ENCODE measurements at regions not wholly inside any gene's neighbourhood (a gene's known extent, or its start where the extent isn't known, plus 50 kb on each side); places are given as distances from the start of the nearest gene placed in this dataset.

- Mint-ChIP-seq H3K4me1 (peaks cover 56% of the 10 kb centered on the region), H3K36me3 (ENCODE audit: low read depth) (no peaks in the 10 kb centered on the region), H3K27ac (no peak overlapping the region), H3K27me3 (ENCODE audit: low read depth, poor library complexity) (peaks cover 16% of the 10 kb centered on the region), H3K9me3 (peaks cover 4% of the 10 kb centered on the region), H3K4me3 (no peak overlapping the region)
- no peak for DNase-seq
- TF ChIP-seq CTCF (IDR thresholded peaks at IDR 0.05), result no peak
Measured at GRCh38 chr16:86039606-86040005, 140.6 kb downstream of the IRF8 start.

- Mint-ChIP-seq H3K27ac (no peak overlapping the region), H3K36me3 (ENCODE audit: low read depth) (no peaks in the 10 kb centered on the region), H3K9me3 (no peaks in the 10 kb centered on the region), H3K27me3 (ENCODE audit: low read depth, poor library complexity) (peaks cover 21% of the 10 kb centered on the region), H3K4me3 (no peak overlapping the region), H3K4me1 (peaks cover 60% of the 10 kb centered on the region)
- no peak for DNase-seq
- TF ChIP-seq CTCF (IDR thresholded peaks at IDR 0.05), result no peak
Measured at GRCh38 chr16:86040496-86040895, 141.5 kb downstream of the IRF8 start.

- Mint-ChIP-seq H3K36me3 (ENCODE audit: low read depth) (no peaks in the 10 kb centered on the region), H3K27me3 (ENCODE audit: low read depth, poor library complexity) (peaks cover 28% of the 10 kb centered on the region), H3K4me3 (no peak overlapping the region), H3K4me1 (peaks cover 67% of the 10 kb centered on the region), H3K27ac (no peak overlapping the region), H3K9me3 (no peaks in the 10 kb centered on the region)
- no peak for TF ChIP-seq CTCF (IDR thresholded peaks at IDR 0.05)
- no peak for DNase-seq
Measured at GRCh38 chr16:86041215-86041614, 142.3 kb downstream of the IRF8 start.

- no peaks in the 10 kb centered on the region for H3K9me3 Mint-ChIP-seq
- peaks cover 31% of the 10 kb centered on the region for H3K27me3 Mint-ChIP-seq (ENCODE audit: low read depth, poor library complexity)
- H3K27ac Mint-ChIP-seq, result no peak overlapping the region
- peaks cover 73% of the 10 kb centered on the region for H3K4me1 Mint-ChIP-seq
- no peak for DNase-seq
- TF ChIP-seq CTCF (IDR thresholded peaks at IDR 0.05), result no peak
- H3K36me3 Mint-ChIP-seq (ENCODE audit: low read depth), result no peaks in the 10 kb centered on the region
- H3K4me3 Mint-ChIP-seq, result no peak overlapping the region
Measured at GRCh38 chr16:86041807-86042206, 142.8 kb downstream of the IRF8 start.

GRCh38 chr16:86042393-86042792 is 143.4 kb downstream of the IRF8 start:
- Mint-ChIP-seq H3K4me1 (peaks cover 77% of the 10 kb centered on the region), H3K27ac (no peak overlapping the region), H3K9me3 (no peaks in the 10 kb centered on the region), H3K36me3 (ENCODE audit: low read depth) (no peaks in the 10 kb centered on the region), H3K27me3 (ENCODE audit: low read depth, poor library complexity) (peaks cover 37% of the 10 kb centered on the region), H3K4me3 (no peak overlapping the region)
- no peak for DNase-seq
- no peak for TF ChIP-seq CTCF (IDR thresholded peaks at IDR 0.05)

GRCh38 chr16:86042996-86043725 is 144.2 kb downstream of the IRF8 start:
- H3K9me3 Mint-ChIP-seq, result no peaks in the 10 kb centered on the region
- TF ChIP-seq CTCF (IDR thresholded peaks at IDR 0.05), result no peak
- H3K4me1 Mint-ChIP-seq, result peaks cover 80% of the 10 kb centered on the region
- peak overlapping the region; percentile 29 for H3K27ac Mint-ChIP-seq
- DNase-seq, result no peak
- H3K27me3 Mint-ChIP-seq (ENCODE audit: low read depth, poor library complexity), result peaks cover 39% of the 10 kb centered on the region
- H3K4me3 Mint-ChIP-seq, result no peak overlapping the region
- H3K36me3 Mint-ChIP-seq (ENCODE audit: low read depth), result no peaks in the 10 kb centered on the region

All from nephron progenitor cell (in vitro differentiated cells).